SIG-M5 (cell line): ENCODE measurements at regions not wholly inside any gene's neighbourhood (a gene's known extent, or its start where the extent isn't known, plus 50 kb on each side); places are given as distances from the start of the nearest gene placed in this dataset.
"Not testable (repeated sequence)": the region's sequence is repeated elsewhere in the genome, so short reads cannot be mapped to it uniquely, and the experiment has no call there.

Experiments used
- DNase-seq: peaks from one replicate; lab custom pipeline; 2025; lab: John Stamatoyannopoulos, UW

DNA sequence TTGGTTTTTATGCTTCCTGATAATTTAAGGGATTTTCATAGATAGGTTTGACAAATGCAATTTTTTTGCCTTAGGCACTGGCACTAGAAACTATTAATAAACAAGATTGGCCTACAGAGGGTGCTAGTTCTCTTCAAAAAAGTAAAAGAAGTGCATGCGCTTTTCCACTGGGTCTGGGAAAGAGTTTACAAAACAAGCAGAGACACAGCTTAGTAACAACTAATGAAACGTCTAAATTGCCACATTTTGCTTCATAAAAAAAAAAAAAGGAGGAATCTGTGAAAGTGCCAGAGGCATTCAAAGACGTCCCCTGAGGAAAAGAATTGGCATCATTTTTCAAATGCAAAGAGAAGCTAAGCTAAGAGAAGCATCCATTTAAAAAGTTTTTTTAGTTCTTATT lies 58.3 kb upstream of the EEA1 start:
- peak; percentile 11 for DNase-seq

DNA sequence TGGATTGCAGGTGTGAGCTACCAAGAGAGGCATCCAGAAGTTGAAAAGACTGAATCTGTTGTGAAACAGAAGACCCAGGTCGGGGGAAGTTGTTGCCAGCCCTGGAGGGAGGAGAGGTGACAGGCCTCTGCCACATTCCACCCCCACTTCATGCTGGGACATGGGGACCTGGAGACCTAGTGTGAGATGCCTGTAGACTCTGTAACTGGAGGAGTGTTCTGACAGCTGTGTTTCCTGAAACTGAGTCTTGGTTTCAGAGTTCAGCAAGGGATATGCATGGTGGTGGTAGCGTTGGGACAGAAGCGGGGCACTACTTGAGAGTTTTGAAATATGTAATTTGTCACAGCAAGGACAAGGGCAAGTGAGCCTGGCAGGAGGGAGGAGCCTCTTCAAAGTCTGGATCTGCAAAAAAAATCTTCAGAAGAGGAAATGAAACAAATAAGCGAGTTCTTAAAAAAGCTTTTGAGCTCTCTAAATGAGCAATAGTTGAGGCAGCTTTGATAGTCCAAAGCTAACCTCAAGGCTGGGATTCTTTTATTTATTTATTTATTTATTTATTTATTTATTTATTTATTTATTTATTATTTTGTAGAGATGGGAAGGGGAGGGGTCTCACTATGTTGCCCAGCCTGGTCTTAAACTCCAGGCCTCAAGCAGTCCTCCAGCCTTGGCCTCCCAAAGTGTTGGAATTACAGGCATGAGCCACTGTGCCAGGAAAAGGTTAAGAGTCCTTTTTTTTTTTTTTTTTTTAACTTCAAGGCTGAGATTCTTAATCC lies 58.9 kb upstream of the EEA1 start:
- peak; percentile 98 for DNase-seq

DNA sequence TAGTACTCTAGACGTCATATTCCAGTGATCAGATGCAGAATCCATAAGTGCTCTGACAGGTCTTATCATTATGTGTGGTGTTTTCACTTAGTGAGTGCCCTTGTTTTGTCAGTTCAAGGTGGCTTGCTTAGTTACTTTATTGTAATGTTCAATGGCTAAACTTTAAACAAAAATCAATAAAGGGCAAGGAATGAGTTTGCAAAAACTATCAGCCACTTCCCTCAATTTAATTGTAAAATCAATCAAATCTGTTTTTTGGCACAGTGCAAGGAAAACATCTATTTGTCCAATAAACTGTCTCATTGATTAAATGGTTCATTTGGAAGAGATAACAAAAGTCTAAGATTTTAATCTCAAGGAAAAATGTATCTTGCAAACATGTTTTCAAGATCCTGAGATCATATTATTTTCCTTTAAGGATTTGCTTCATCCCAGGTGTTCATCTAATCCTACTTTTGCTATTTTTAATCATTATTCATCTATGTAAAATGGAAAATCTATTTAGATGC lies 59.6 kb upstream of the EEA1 start:
- DNase-seq = no peak

DNA sequence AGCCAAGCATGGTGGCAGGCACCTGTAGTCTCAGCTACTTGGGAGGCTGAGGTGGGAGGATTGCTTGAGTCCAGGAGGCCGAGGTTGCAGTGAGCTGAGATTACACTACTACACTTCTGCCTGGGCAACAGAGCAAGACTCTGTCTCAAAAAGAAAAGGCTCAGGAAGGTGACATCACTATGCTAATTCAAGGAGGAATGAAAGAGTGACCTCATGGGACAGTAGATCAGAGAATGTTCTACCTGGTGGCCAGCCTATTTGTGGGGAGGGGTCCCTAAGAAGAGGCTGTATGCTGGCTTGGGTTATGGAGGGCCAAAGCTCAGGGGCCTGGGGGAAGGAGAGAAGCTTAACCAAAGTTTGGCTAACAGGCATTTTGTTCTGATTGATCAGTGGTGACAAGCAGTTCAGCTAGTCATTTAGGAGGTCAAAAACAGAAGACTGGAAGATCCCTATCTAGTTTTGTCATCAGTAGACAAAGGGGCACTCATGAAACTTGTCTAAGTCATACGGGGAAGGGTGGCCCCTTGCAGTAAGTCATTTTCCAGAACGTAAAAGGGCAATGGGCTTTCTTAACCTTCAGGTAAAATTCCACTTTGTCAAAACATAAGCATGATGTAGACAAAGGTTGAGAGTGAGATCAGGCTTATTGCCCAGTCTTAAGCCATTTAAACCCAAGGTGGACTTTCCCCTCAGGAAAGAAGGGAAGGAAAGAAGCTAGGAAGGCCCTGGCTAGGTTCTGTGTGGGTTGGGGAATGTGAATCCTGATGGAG lies 60.8 kb upstream of the EEA1 start:
- no peak for DNase-seq

DNA sequence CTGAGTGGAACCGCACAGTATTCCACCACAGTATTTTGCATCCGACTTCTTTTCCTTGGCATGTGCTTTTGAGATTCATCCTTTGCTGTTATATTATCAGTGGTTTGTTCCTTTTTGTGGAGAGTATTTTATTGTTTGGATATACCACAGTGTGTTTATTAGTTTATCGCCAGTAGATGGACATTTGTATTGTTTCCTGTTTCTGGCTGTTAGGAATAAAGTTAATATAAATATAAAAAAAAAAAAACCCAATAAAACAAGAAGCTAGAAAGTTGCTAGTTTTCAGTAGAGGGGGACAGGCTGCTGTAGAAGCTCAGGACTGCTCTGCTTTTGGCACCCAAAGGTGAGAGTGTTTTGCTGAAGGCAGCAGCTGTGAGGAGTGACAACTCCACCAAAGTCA lies 62.0 kb upstream of the EEA1 start:
- DNase-seq = no peak

DNA sequence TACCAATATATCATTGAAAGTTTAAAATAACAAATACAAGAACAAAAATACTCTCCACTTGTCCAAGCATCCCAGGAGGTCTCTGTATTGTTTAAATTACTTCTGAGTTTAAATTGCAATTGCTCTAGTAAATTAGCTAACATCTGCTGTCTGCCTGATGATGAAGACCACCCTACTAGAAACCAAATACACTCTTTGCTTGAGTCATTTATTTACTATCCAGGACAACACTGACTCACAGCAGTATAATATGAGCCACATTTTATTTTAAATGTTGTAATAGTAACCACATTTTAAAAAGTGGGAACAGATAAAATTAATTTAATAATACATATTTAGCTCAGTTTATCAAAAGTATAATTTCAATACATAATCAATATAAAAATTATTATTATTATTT lies 62.9 kb upstream of the EEA1 start:
- DNase-seq = no peak

DNA sequence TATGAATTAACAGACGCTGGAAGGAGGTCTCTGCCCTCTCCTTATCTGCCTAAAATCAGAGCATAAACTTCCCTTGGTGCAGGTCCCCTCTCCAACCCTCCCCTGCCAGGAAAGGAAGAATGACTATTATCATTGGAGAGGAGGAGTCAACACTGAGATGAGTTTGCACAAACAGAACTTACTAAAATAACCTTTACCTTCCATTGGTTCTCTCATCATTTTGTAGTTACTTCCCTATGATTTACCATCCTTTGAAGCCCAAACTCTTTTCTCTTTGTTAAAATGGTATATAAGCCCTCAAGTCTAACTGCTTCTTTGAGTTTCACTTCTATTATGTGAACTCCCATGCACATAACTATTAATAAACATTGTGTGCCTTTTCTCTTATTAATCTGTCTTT lies 64.2 kb upstream of the EEA1 start:
- no peak for DNase-seq

DNA sequence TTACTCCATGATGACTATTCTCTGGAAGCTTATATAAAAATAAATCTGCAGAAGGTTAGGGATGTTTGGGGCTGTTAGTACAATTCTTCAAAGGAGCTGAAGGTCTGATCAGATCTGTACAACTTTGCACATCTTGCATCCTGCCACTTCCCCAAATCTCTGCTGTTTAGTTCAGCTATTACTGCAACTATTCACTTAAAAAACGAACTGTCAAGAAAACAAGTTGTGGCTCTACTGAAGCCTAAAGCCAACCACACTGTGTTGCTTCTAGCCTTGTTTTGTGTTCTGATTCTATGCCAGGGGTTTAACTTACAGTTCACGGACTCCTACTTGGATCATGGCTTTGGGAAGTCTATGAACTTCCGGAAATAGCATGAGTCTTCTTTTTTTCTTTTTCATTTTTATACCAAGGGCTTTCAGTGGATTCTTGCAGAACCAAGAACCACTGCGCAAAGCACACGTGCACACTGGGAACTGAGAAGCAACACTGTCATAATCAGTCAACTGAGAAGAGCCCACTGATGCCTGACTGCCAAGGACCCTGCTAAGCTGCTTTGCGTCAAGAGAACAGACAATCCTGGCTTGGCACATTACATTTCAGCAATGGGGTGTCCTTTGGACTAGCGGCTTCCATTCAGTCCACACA lies 66.3 kb upstream of the EEA1 start:
- no peak for DNase-seq

DNA sequence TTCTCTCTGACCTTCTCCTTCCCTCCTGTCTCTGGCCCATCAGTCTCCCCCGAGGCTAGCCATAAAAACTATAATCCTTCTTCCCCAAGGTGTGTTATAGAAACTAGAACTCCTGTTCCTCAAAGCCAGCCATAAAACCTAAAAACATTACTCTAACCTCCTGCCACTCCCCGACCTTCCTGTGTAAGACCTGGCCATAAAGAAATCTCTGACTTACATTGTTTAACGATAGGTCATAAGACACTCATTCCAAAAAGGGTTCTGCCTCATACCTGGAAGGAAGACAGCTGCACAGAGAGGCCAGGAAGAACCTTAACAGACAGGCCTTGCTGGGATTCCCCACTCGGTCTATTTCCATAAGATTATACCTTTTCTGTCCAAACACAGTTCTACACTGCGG lies 70.9 kb upstream of the EEA1 start:
- no peak for DNase-seq

DNA sequence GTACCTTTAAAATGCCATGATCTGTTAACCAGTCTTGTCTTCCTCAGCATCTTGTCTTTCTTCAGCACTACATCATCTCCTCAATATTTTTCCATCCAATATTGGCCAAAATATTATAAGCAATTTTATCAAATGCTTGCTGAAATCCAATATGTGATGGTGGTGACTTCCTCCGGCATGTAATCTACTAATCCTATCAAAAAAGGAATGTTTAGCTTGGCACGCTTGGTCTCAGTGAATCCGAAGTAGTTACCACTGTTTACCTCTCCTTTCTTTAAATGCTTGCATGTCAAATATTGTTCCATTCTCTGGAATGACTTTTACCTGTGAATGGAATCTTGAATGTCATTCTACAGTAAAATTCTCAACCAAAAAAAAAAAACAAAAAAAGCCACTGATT lies 72.3 kb upstream of the EEA1 start:
- DNase-seq = no peak

DNA sequence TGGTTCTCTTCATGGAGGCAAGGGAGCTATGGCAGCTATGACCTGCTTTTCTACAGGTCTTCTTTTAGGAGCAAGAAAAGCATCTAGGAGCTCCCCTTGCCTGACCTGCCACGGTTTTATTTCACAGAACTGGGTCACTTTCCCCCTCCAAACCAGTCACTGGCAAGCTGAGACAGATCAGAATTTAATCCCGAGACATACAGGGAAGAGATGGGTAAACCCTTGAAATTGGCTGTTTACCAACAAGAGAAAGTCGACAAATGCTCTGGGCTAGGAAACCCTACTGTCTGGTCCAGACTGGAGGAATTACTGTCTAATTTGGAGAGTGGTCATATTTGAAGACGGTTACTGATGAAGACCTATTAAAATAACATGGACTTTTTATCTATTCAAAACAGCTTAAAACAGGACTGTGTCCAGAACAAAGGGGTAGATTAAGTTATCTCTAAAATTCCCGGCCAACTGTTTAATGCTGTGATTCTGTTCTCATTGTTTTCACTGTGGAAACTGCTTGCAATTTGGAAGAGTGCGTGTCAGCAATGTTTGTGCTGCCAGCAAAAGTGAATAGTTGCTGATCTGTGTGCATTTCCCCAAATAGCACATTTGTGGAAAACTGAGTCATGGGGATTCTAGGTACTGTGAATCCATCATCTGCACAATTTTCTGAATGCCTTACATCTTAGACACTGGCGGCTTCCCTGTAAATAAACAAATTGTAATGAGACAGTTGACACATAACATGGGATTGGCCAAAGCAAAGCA lies 73.4 kb upstream of the EEA1 start:
- DNase-seq = no peak

DNA sequence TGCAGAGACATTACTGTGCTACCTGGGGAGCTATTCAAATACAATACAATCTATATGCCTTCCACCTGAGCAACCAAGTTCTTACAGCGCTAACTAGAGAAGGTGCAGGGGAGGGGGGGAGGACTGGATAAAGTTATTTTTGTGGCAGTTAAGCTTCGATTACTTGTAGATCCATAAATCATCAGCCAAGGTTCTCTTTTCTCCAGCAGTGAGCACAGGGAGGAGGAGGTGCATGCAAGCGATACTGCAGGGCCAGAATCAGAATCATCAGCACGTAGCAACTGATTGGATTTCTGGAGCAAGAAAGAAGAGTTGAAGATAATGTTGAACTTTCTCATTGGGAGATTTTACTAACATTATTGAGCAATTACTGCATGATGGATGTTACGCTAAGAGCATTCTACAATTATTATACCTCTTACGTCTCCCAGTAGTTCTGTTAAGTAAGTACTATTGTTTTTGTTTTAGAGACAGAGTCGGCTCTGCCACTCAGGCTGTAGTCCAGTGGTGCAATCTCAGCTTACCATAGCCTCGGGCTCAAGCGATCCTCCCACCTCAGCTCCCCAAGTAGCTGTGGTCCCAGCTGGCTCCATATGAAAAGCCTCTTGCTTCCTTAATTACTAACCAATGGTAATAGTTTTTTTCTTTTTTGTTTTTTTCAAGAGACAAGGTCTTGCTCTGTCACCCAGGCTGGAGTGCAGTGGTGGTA lies 74.6 kb upstream of the EEA1 start:
- no peak for DNase-seq

DNA sequence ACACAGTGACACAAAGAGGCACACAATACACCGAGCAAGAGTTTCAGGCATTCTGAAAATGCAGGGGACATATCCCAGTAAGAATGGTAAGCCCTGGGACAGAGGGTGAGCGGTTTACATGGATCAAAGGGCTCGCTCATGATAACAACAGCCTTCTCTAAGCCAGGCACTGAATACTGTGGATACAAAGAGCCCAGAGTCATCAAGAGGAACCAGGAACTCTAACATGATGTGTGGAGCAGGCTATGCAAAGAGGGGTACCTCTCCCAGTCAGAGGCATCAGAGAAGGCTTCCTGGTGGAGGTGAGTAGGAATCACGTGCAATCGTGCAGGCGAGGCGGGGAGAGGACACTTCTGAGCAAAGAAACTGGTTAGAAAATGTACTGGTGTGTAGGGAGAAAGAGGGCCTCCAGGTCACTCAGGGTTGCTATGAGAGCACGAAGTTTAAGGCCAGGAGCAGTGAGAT lies 76.9 kb upstream of the EEA1 start:
- DNase-seq = no peak

DNA sequence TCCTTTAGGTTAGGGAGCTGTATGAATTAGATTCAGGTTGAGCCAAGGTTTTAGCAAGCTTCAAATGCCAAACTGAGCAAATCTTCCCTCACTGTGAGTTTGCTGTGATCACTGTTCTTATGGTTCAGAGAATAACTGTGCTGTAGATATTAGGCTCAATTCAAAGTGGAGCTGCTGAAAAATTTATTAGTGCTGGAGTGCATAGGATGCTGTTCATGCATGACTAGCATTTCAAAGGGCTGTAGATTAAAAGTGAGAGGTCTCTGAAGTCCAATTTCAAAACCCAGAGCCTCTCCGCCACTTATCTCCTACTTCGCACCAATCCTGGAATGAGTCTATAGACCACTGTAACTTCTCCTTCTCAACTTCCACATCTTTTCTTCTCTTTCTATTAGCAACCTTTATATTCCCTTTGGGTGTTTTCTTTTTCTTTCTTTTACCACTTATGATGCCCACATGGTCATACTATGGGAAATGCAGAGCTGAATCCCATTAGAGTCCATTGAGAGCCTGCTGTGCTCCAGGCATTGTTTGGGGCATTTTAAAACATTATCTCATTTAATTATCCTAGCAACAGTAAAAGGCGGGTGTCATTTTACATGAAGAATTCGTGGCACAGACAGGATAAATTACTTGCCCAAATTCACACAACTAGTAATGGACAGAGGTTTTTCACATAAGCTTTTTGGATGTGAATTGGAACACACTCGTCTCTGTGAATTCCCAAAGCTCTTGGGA lies 77.5 kb upstream of the EEA1 start:
- DNase-seq = no peak

DNA sequence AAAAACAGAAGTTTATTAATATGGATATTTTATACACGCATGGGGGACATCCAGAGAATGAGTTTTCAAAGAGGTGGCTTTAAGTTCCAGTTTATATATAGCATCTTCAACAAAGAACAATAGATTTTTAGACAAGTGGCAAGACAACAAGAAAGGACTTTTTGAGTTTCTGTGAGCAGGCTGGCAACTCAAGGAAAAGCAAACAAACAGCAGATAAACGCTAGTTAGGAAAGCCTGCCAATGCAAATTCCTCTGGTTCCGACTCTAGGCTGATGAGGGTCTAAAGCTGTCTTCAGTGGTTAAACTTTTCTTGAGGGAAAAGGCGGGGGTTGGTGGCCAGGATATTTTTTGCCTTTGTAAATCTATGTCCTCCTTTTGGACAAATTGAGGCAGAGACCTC lies 78.4 kb upstream of the EEA1 start:
- DNase-seq = no peak

DNA sequence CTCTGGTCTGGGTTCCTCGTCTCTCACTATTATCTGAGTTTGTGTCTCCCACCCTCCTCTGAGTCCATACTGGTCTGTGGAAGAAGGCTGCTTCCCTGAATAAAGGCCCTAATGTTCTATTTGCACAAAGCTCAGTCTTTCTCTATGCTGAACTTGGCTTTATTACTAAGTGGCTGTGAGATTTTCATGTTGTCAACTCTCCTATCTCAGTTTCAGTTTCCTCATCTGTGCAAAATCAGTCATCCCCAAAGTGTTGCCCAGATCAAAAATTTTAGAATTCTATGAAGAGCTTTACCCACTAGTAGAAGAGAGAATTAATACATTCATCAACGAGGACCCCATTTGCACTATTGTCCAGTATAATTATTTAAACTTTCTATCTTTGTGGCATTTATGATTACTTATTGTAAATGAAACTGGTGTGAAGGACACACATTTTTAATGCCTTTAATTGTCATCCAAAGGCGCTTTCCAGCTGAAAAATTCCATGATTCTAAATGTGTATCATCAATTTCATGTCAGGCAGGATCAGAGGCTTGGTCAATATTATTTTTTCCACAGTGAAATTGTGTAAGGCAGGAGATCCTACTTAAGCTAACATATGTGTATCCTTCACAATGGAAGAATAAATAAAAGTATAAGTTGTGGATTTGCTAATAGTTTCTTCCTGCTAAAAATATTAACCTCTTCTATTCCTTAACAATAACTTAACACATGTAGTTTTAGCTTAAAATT lies 79.1 kb upstream of the EEA1 start:
- no peak for DNase-seq

DNA sequence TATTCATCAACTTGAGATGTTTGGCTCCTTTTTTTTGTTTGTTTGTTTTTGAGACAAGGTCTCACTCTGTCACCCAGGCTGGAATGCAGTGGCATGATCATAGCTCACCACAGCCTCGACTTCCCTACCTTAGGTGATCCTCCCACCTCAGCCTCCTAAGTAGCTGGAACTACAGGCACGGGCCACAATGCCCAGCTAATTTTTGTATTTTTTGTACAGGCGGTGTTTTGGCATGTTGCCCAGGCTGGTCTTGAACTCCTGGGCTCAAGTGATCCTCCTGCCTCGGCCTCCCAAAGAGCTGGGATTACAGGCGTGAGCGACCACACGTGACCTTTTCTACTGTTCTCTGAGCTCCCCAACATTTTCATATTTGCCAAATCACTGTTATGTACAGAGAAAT lies 79.8 kb upstream of the EEA1 start:
- not testable (repeated sequence) for DNase-seq

DNA sequence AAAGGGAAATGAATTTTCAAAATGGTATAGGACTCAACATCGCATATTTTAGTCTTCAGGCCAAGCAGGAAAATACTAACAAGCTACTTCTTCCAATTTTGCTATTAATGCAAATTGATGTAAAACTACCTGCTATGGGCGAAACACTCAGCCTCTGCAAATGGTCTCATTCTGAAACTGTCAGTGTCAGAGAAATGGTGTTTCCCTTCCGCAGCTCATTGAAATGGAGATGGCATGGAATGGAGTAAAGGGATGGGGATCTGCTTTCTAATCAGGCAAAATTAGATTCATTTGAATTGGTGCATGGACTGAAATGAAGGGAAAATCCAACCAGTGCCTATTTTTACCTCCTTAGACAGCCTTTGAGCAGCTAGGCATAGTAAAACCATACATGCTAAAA lies 80.4 kb upstream of the EEA1 start:
- no peak for DNase-seq

DNA sequence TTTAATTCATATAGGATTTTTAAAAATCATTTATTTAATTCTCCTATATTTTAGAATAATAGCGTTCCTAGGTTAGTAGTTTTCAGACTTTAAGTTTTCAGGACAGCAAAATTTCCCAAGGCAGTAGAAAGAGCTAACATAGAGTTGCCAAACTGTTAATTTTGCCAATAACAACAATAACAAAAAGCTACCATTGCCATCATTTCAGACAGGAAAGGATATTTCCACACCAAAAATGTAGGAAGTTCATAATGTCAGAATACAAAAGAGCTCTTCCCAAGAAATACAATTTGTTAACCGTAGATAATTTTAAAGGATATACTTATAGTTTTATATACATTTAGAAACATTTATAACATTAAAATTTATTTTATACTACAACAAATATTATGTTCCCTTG lies 81.4 kb upstream of the EEA1 start:
- no peak for DNase-seq

DNA sequence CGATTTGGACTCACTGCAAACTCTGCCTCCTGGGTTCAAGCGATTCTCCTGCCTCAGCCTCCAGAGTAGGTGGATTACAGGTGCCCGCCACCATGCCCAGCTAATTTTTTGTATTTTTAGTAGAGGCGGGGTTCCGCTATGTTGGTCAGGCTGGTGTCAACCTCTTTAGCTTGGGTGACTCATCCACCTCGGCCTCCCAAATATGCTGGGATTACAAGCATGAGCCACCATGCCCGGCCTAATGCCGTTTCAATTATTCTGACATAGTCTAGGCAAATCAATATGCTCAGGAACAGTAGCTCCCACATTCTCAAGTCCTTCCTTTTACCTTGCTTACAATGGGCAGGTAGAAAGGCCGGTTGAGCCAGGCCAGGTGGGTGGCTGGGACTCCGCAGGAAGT lies 82.0 kb upstream of the EEA1 start:
- DNase-seq = no peak
